ENCODE measurements at regions not wholly inside any gene's neighbourhood (a gene's known extent, or its start where the extent isn't known, plus 50 kb on each side); places are given as distances from the start of the nearest gene placed in this dataset.
A peak's percentile ranks its signal among the peaks of the same experiment; 100 is the strongest.

DNA sequence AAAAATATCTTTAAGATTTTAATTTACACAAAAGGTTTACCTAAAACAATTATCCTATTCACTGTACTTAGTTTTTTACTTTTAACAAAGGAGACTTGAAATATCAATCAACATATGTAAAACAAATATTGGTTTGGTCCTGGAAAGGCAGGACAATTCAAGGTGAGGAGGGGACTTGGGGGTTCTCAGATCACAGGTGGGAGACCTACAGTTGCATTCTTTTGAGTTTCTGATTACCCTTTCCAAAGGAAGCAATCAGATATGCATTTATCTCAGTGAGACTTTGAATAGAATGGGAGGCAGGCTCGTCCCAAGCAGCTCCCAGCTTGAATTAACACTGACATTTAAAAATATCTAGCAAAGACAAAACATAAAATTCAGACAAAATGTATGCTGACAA is 1917.3 kb downstream of the C4orf33 start:
- DNase-seq (ENCODE audit: low read depth, low spot score): no peak

DNA sequence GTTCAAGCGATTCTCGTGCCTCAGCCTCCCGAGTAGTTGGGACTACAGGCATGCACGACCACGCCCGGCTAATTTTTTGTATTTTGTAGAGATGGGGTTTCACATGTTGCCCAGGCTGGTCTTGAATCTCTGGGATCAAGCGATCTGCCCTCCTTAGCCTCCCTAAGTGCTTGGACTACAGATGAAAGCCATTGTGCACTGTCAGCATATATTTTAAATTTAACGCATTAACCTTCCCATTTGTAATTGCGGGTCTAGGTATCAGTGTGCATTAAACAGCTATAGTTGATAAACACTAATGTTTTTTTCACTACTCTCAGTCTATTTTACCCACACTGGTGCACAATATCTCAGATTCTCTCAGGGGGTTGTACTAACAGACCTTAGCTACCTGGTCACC is 1930.8 kb downstream of the C4orf33 start:
- DNase-seq (ENCODE audit: low read depth, low spot score): no peak

DNA sequence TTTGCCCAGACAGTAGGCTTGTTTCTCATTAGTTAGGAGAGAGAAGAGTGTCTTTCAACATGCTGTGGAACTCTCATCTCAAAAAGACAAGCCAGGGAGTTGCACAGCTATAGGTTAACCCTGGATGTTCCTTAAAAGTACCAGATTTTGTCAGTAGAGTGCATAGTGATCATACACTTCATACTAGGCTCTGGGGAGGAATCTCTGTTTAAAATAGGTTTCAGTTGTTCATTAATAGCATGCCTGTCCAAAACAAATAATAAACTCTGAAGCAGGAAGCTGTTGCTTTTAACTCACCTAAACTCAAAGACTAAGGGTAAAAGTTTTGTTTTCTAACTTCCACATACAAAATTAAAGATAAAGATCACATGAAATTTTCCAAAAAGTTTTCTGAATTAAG is 1948.4 kb downstream of the C4orf33 start:
- DNase-seq (ENCODE audit: low read depth, low spot score): no peak

DNA sequence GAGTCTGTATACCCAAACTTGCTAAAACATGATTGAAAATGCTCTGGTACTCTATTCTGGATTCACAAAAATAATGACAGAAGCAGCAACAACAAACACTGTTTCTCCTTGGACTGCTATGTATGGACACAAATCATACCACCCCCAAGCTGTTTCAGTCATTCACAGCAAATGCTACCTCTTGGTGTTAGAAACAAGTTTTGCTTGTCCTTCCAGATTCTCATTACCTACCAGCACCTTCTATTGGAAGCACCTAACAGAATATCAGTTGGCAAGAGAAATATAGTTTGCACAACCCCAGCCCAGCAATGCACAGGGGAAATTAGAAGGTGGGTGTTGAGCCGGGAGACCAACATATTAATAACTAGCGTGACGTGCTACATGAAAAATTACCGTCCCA is 1950.9 kb downstream of the C4orf33 start:
- no peak for DNase-seq (ENCODE audit: low read depth, low spot score)

DNA sequence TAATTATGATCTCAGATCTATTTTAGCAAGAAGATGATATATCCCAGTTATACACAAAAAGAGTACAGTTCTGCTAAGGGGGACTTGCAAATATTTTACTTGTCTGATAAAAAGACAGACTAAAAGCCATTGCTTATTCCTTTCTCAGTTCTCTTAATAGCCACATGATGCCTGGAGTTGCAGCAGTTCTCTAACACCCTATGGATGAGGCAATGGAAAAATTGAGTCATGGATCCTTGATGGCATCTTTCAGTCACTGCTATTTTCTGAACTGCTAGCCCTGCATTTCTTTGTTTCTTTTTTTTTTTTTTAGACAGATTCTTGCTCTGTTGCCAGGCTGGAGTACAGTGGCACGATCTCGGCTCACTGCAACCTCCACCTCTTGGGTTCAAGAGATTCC is 1956.7 kb downstream of the C4orf33 start:
- no peak for DNase-seq (ENCODE audit: low read depth, low spot score)

GRCh38 chr4:131054489-131055019 is 1958.6 kb downstream of the C4orf33 start:
- no peak for DNase-seq (ENCODE audit: low read depth, low spot score)

DNA sequence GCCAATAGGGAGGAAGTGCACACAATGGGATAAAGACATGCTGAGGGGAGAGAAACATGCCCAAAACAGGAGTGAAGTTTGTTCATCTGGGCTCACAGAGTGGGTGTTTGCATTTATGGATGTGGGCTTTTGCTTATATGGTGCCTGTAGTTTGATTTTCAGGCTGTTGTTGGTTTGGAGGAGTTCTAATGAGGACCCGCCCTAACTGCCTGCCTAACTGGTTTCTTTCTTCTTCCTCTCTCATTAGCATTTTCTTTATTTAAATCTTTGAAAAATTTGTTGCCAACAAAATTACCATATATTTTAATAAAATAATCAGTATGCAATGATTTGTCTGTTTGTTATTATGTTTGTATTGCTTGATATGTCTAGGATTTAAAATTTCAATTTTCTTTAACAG is 1965.8 kb downstream of the C4orf33 start:
- no peak for DNase-seq (ENCODE audit: low read depth, low spot score)

GRCh38 chr4:131063878-131064277 is 1967.9 kb downstream of the C4orf33 start:
- no peak for DNase-seq (ENCODE audit: low read depth, low spot score)

DNA sequence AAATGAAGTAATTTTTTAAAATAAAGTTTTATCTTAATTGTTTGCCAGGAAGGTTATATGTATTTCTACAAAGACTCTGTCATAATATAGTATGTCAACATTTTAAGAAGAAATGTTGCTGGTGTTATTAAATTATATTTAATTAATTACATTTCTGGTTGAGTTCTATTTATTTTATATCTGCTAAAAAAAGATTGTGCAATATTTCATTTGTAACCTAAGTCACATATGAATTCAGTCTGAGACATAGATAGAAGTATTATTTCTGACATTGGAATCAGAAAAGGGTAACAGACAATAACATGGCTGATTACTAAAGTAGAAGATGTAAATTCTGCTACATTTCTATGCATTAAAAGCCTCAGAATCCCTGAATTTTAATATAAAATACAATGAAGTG is 1985.1 kb downstream of the C4orf33 start:
- DNase-seq (ENCODE audit: low read depth, low spot score): no peak

DNA sequence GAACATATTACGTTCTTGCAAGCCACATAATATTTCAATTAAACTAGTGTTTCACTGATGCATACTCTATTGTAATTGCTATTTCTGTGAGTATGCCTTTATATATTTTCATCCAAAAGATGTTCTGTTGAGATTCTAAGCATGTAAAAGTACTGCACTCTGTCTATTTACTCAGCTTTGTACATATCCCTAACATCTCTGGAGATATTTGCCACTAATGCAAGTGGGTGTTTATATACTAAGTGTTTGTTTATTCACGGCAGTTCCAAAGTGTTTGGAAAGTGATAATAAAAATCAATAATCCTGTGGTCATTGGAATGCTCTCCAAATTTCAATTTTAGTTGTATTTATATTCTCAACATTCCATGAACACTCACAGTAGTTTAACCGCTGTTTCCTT is 1989.0 kb downstream of the C4orf33 start:
- DNase-seq (ENCODE audit: low read depth, low spot score): no peak

DNA sequence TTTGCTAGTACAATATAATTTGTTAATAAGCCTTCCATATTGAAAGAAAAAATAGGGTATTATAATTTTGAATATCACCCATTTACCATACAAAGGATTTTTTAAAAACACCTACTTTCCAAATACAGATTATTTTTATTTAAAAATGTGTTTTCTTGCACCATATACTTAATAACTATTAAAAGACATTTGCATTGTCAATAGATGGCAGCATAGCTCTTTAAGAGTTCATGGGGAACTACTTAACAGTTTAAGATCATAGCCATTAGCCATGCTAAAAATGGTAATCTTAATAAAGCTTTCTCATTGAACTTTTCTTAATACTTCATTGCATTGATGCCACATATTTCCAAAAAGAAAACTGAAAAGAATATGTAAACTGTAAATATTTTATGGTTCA is 1995.9 kb downstream of the C4orf33 start:
- peak; percentile 9 for DNase-seq (ENCODE audit: low read depth, low spot score)

DNA sequence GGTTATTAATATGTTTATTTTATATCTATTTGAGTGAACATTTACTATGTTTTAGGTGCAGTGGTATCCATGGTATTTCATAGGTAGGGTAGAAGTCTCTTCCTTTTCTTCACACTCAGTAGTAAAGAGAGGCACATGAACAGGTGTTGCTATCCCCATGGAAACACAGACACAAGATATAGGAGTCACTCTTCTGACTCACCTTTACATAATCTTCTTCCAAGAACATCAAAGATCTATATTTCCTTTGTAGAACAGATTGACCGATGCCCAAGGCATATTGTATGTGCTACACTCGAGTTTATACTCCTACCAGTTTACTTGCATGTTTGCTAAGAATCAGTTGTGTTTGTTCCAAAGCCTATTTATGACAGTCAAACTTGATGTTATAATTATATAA is 1997.4 kb downstream of the C4orf33 start:
- no peak for DNase-seq (ENCODE audit: low read depth, low spot score)

DNA sequence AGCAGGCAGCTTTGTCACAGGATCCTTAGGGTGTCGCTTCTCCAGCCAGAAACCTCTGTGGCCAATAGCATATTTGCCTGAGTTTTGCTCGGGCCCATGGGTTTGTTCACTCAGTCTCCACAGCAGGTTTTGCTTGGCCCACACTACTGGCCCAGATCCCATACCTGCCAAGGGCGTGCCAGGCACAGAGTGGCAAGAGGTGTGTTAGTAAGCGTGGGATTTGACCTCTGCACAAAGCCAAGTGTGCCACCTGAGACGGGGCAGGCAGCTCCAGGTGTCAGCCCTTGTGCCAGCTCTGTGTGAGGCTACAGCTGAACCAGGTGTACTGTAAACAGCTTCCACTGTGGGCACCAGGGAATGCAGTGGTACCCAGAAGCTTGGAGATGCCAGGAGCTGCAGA is 2003.0 kb downstream of the C4orf33 start:
- no peak for DNase-seq (ENCODE audit: low read depth, low spot score)

DNA sequence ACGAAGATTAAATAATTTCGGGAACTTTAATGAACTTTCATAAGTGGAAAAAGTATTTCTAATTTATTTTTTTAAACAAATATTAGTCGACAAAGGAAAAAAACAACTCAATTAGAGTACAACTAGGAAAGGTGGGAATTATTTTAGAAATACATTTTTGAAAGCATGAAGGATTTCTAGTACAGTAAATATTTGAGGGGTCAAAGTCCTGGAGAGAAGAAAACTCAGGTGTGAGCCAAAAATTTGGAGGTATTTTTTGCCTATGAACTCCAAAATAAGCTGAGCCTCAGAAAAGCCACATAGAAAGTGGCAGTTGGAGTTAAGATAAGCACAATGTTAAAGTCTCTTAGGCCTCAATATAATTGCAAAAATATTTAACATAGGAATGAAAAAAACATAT is 2017.3 kb downstream of the C4orf33 start:
- no peak for DNase-seq (ENCODE audit: low read depth, low spot score)

GRCh38 chr4:131113704-131114103 is 2017.8 kb downstream of the C4orf33 start:
- DNase-seq (ENCODE audit: low read depth, low spot score): no peak

GRCh38 chr4:131119661-131120060 is 2023.7 kb downstream of the C4orf33 start:
- no peak for DNase-seq (ENCODE audit: low read depth, low spot score)

DNA sequence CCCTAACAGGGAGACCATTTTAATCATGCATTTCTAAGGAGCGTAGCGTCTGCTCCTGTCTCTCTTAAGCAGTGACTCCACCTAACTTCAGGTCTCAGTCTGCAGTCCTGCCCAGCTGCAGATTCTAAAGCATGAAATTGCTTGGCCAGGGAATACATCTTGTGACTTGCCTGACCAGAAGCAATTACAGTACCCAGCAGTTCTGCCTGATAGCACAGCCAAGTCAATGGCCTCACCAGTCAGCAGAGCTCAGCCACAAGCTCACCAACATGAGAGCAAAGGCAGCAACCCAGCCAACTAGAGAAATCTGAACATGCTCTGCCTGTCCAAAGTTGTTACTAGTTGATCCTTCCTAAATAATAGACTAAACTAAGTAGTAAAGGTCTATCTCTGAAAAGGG is 2011.9 kb upstream of the PCDH10 start:
- DNase-seq (ENCODE audit: low read depth, low spot score): no peak

DNA sequence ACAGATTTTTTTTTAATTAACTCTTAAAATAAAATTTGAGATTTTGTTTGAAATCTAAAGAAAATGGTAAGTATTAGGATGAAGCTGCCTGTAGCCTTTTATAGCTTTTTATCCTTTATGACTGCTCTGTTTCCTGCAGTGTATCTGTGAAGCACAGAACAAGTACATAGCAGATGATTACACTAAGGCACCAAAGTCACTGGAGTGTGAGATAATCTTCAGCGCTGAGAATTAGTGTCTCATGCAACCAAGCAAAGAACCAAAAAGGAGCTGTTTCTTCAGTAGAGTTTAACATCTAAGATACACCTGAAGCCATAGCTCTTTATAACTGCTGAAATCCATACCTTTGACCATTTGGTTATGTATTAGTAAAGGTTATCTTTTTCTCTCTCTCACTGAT is 1989.8 kb upstream of the PCDH10 start:
- no peak for DNase-seq (ENCODE audit: low read depth, low spot score)

DNA sequence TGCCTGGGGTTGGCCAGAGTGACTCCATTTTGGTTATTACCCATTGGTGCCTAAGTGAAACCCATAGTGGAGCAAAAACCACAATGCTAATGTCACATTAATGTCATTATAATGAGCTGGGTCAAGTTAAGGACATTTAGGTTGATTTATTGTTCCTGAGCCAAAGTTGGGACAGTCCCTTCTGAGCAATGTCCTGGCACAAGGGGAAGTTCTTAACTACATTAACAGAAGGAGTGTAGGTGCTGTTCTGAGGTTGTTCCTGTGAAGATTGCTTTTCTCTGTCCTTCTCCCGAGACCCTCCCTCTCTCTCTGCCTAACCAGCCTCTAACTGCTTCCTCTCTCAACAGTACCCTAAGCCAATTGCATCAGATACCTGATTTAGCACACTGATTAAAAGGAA is 1956.8 kb upstream of the PCDH10 start:
- DNase-seq (ENCODE audit: low read depth, low spot score): no peak

DNA sequence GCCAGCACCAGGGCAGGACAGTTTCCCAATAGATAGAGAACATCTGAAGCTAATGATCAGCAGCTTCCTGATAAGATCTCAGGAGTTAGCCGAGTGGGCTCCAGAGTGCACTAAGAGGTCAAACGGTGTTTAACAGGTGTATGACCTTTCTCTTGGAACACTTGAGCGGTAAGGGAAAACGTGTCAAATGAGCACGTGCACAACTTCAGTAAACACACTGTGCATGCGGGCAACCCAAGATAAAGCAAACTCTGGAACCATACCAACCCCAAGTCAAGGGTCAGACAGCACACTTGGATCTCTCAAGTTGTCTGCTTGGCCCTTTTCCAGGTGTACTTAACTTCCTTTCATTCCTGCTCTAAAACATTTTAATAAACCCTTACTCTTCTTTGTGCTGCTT is 1941.5 kb upstream of the PCDH10 start:
- DNase-seq (ENCODE audit: low read depth, low spot score): no peak

GRCh38 chr4:131248314-131248713 is 1900.8 kb upstream of the PCDH10 start:
- DNase-seq (ENCODE audit: low read depth, low spot score): no peak

DNA sequence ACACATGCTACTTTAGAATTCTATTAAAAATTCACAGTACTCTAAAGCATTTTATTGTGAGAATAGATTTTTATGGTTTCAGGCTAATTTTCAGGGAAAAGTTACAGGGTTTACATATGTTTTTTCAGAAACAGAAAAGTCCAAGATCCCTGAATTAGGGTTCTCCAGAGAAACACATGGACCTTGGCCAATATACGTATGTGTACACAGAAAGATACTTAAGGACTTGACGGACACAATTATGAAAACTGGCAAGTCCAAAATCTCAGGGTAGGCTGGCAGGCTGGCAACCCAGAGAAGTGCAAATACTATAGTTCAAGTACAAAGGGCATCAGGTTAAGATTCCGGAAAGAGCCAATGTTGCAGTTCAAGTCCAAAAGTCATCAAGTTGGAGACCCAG is 1897.8 kb upstream of the PCDH10 start:
- no peak for DNase-seq (ENCODE audit: low read depth, low spot score)

- no peak for DNase-seq (ENCODE audit: low read depth, low spot score)
Measured at GRCh38 chr4:131257241-131257640, 1891.9 kb upstream of the PCDH10 start.

DNA sequence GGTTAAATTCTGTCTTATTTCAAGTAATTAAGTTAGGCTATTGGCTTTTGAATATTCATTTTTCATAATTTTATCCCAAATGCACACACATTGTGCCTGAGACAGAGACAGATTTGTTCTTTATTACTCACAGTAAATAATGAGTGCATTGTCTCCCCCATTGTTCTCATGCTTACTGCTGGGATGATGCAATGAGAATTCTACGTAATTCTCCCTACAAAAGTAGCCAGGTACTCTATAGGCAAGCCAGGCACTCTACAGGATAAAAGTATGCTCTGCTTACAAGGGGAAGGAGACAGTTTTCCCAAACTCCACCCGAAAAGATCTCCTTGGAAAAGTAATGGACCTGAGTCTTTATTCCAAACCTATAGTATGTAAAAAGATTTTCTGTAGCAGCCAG is 1890.7 kb upstream of the PCDH10 start:
- DNase-seq (ENCODE audit: low read depth, low spot score): no peak

- DNase-seq (ENCODE audit: low read depth, low spot score): no peak
Measured at GRCh38 chr4:131288441-131288840, 1860.7 kb upstream of the PCDH10 start.
